HEK293 (cell line): ENCODE measurements at regions not wholly inside any gene's neighbourhood (a gene's known extent, or its start where the extent isn't known, plus 50 kb on each side); places are given as distances from the start of the nearest gene placed in this dataset.

Source experiments
- YY1 ChIP-seq: fragments of 450-650 bp; formaldehyde crosslinking; IDR thresholded peaks from 2 replicates; pipeline ENCODE4 v1.5.1; 2018; ENCODE audit warnings: missing biosample characterization, missing genetic modification characterization
- ZNF121 ChIP-seq: fragments of 450-650 bp; formaldehyde crosslinking; IDR thresholded peaks from 2 replicates; pipeline ENCODE4 v1.5.1; 2016; ENCODE audit warnings: missing biosample characterization, missing genetic modification characterization
- ZNF670 ChIP-seq: fragments of 450-650 bp; formaldehyde crosslinking; IDR thresholded peaks from 2 replicates; pipeline ENCODE4 v1.5.1; 2016; ENCODE audit warnings: missing biosample characterization, missing genetic modification characterization, low read depth
- ZNF777 ChIP-seq: fragments of 450-650 bp; formaldehyde crosslinking; IDR thresholded peaks from 2 replicates; pipeline ENCODE4 v1.5.1; 2017; ENCODE audit warnings: missing biosample characterization, missing genetic modification characterization, borderline replicate concordance

DNA sequence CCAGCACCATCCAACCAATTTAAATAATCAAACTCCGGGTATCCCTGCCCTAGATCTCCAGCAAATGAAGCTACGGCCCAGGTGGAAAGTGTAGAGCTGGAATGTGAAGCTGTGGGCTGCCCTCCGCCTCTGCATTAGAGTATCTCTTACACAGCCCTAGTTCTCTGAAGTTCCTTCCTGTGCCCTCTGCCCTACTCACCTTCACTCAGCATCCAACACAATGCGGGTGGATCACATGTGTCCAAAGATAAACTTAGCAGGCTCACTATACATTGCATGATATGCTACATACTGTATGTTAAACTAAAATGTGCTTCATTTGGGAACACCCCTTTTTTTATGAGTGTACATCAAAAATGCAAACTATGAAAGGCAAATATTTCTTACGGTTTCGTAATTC lies 70.0 kb upstream of the RAD23B start:
- TF ChIP-seq ZNF777 (tag by site-specific recombination) (no peak), YY1 (no peak), ZNF670 (tag by site-specific recombination) (no peak), ZNF121 (tag by site-specific recombination) (no peak)
